ENCODE measurements at regions not wholly inside any gene's neighbourhood (a gene's known extent, or its start where the extent isn't known, plus 50 kb on each side); places are given as distances from the start of the nearest gene placed in this dataset.

- peaks cover 12% of the 10 kb centered on the region for H3K4me1 ChIP-seq (ENCODE audit: control insufficient read depth, insufficient read depth, low read length)
- DNase-seq: peak; percentile 77
- H3K36me3 Mint-ChIP-seq (ENCODE audit: low read depth): no peaks in the 10 kb centered on the region
- H3K9me3 ChIP-seq (ENCODE audit: control insufficient read depth, low read length): no peaks in the 10 kb centered on the region
- no peak overlapping the region for H3K4me3 ChIP-seq (ENCODE audit: low read length)
- peaks cover 19% of the 10 kb centered on the region for H3K27me3 Mint-ChIP-seq (ENCODE audit: insufficient read depth)
- no peak overlapping the region for H3K9ac ChIP-seq (ENCODE audit: extremely low read depth, low read length, poor library complexity, severe bottlenecking)
- H3K27ac ChIP-seq (ENCODE audit: low read depth, low read length): no peak overlapping the region
- no peak overlapping the region for H3K27ac Mint-ChIP-seq
- WGBS, 2 experiments (ENCODE audit: insufficient coverage in 1 of 2, insufficient read length in 1 of 2): 77 to 90% methylated on average over 3 to 4 of the region's 4 CpGs
- peaks cover 5% of the 10 kb centered on the region for H3K27me3 ChIP-seq (ENCODE audit: control insufficient read depth, insufficient read depth, low read length, poor library complexity, severe bottlenecking)
- H3K9me3 Mint-ChIP-seq: no peaks in the 10 kb centered on the region
- peaks cover 29% of the 10 kb centered on the region for H3K4me1 Mint-ChIP-seq
- H3K36me3 ChIP-seq (ENCODE audit: control insufficient read depth, insufficient read depth, low read length): no peaks in the 10 kb centered on the region
- peak; percentile 73 for TF ChIP-seq CTCF (conservative IDR thresholded peaks at IDR 0.05)
- H3K4me3 Mint-ChIP-seq: no peak overlapping the region
Observed at GRCh38 chr17:72479113-72479512, 358.3 kb downstream of the SOX9 start.

GRCh38 chr17:72481572-72481971 lies 360.8 kb downstream of the SOX9 start:
- Mint-ChIP-seq H3K36me3 (ENCODE audit: low read depth) (no peaks in the 10 kb centered on the region), H3K27ac (no peak overlapping the region), H3K9me3 (peaks cover 1% of the 10 kb centered on the region), H3K27me3 (ENCODE audit: insufficient read depth) (peaks cover 20% of the 10 kb centered on the region), H3K4me1 (peaks cover 14% of the 10 kb centered on the region), H3K4me3 (no peak overlapping the region)
- 100% methylated on average over 1 to 2 of the region's 2 CpGs for WGBS, 2 experiments (ENCODE audit: insufficient coverage in 1 of 2, insufficient read length in 1 of 2)
- H3K9me3 ChIP-seq (ENCODE audit: control insufficient read depth, low read length): no peaks in the 10 kb centered on the region
- no peak overlapping the region for H3K4me3 ChIP-seq (ENCODE audit: low read length)
- H3K27me3 ChIP-seq (ENCODE audit: control insufficient read depth, insufficient read depth, low read length, poor library complexity, severe bottlenecking): peaks cover 5% of the 10 kb centered on the region
- no peaks in the 10 kb centered on the region for H3K36me3 ChIP-seq (ENCODE audit: control insufficient read depth, insufficient read depth, low read length)
- no peak for DNase-seq
- no peak for TF ChIP-seq CTCF (conservative IDR thresholded peaks at IDR 0.05)
- H3K9ac ChIP-seq (ENCODE audit: extremely low read depth, low read length, poor library complexity, severe bottlenecking): no peak overlapping the region
- peaks cover 6% of the 10 kb centered on the region for H3K4me1 ChIP-seq (ENCODE audit: control insufficient read depth, insufficient read depth, low read length)
- H3K27ac ChIP-seq (ENCODE audit: low read depth, low read length): no peak overlapping the region

- H3K4me1 ChIP-seq (ENCODE audit: control insufficient read depth, insufficient read depth, low read length): no peaks in the 10 kb centered on the region
- no peaks in the 10 kb centered on the region for H3K9me3 ChIP-seq (ENCODE audit: control insufficient read depth, low read length)
- 80 to 84% methylated on average over 2 to 4 of the region's 4 CpGs for WGBS, 2 experiments (ENCODE audit: insufficient coverage in 1 of 2, insufficient read length in 1 of 2)
- peaks cover 21% of the 10 kb centered on the region for H3K27me3 Mint-ChIP-seq (ENCODE audit: insufficient read depth)
- peaks cover 1% of the 10 kb centered on the region for H3K9me3 Mint-ChIP-seq
- no peak overlapping the region for H3K9ac ChIP-seq (ENCODE audit: extremely low read depth, low read length, poor library complexity, severe bottlenecking)
- no peak for TF ChIP-seq CTCF (conservative IDR thresholded peaks at IDR 0.05)
- DNase-seq: no peak
- no peak overlapping the region for H3K4me3 ChIP-seq (ENCODE audit: low read length)
- no peak overlapping the region for H3K27ac Mint-ChIP-seq
- H3K27ac ChIP-seq (ENCODE audit: low read depth, low read length): no peak overlapping the region
- H3K27me3 ChIP-seq (ENCODE audit: control insufficient read depth, insufficient read depth, low read length, poor library complexity, severe bottlenecking): no peaks in the 10 kb centered on the region
- no peaks in the 10 kb centered on the region for H3K36me3 Mint-ChIP-seq (ENCODE audit: low read depth)
- H3K4me1 Mint-ChIP-seq: peaks cover 8% of the 10 kb centered on the region
- no peak overlapping the region for H3K4me3 Mint-ChIP-seq
- H3K36me3 ChIP-seq (ENCODE audit: control insufficient read depth, insufficient read depth, low read length): no peaks in the 10 kb centered on the region
Observed at GRCh38 chr17:72485596-72485995, 364.8 kb downstream of the SOX9 start.

All from endodermal cell (in vitro differentiated cells).